HG03565 (cell line): ENCODE measurements at regions not wholly inside any gene's neighbourhood (a gene's known extent, or its start where the extent isn't known, plus 50 kb on each side); places are given as distances from the start of the nearest gene placed in this dataset.

Experiments used
- ATAC-seq: cut with Tn5 transposase; IDR thresholded peaks from one replicate; pipeline ENCODE4 v1.9.1; 2021; ENCODE audit warnings: mild to moderate bottlenecking, moderate library complexity; ENCODE audit not compliant: unreplicated experiment

DNA sequence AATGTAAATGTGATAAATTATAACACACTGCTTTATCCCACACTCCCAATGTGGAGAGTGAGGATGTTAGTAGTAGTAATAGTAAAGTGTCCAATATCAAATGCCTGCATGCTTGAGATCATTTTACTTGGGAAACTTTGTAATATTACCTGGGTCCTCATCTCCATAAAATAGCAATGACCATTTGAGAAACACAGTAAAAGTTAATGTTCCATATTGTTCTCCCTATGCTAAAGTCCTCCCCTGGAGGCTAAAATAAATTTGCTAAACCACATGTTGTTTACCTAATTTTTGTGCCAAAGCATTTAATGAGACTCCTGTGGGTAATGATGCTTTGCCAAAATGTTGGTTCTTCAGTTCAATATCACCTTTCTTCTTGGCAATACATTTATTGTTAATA lies 291.2 kb downstream of the CDH10 start:
- ATAC-seq = no peak

DNA sequence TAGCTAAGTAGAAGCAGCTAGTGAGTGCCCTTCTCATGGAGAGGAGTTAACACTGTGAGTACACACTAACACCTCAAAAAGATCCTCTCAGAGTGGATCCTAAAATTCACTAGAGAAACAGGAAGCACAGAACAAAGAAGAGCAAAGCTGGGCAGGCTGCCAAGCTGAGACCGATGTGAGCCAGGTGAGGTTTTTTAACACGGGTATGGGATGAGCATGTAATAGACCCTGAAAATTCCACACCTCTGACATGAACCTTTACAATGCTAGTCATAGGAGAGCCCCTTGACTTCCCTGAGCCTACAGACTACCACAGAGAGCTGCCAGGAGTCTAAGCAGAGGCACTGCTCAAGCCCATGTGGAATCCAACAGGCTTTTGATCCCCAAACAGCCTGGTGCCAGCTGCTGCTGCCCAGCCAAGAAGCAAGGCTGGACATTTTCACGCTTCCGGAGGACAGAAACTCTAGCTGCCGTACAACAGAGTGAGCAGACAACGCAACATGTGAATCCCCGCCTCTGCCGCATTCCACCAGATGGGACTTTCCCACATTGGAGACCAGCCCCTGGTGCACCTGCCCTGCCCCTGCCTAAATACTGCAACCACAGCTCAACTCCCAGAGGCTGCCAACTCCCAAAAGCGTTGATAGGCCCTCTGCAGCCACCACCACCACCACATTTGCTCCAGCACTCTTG lies 280.8 kb downstream of the CDH10 start:
- no peak for ATAC-seq

DNA sequence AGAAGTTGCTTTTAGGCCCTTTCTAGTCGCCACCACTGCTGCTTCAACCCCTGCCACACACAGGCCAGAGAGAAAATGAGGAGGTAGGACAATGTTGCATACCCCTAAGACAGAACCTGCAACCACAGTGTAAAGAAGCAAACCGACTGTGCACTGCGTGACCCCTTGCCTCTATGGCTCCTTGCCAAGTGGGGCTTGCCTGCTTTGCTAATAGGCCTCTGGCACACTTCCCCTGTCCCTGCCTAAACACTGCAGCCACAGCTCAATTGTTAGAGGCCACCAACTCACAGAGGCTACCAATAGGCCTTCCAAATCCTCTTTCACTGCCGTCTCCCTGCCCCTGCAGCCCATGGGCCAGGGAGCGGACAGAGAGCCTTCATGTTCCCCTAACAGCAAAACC lies 280.1 kb downstream of the CDH10 start:
- no peak for ATAC-seq

DNA sequence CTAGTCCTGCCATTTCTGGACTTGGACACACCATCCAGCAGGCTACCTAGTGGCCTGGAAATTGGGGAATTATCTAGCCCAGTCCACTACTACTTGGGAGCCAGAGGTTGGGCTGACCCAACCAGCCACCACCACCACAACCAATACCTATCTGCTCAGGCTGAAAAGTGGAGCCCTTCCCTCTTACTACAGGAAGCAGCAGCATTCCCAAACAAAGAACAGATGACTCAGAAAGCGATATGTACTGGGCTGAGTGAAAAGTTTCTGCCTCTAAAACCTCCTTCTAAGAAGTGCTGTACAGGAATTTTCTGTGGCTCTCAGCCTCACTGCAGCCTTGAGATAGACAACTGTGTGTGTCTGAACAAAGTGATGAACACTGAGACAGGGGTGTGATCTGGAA lies 279.4 kb downstream of the CDH10 start:
- no peak for ATAC-seq

DNA sequence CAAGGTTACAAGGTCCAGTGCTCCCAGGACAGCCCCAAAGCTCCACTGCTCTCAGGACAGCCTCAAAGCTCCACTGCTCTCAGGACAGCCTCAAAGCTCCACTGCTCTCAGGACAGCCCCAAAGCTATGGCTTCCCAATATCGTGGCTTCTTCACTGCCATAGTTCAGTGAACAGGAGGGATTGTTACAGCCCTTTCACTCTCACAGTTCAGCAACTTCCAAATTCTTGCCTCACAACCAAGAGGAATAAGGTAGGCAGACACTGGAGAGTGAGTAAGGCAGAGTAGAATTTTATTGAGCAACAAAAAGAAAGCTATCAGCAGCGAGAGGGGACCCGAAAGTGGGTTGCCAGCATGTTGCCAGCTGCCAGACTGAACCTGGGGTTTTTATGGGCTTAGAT lies 277.6 kb downstream of the CDH10 start:
- no peak for ATAC-seq

DNA sequence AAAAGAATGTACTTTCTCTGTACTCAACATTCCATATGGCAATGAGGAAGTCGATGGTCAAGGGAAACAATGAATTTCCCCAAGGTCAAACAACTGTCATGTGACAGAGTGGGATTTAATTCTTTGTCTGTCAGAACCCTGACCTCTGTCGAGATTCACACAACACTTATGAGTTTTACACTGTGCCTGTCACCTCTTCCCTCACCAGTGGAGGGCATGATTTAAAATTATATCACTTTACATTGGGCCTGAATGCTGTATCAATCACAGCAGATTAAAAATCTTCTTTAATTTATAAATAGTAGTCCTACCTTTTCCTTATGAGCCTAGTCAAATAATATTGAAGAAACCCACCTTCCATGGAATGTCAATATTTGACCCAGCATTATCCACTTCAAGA lies 276.7 kb downstream of the CDH10 start:
- no peak for ATAC-seq

DNA sequence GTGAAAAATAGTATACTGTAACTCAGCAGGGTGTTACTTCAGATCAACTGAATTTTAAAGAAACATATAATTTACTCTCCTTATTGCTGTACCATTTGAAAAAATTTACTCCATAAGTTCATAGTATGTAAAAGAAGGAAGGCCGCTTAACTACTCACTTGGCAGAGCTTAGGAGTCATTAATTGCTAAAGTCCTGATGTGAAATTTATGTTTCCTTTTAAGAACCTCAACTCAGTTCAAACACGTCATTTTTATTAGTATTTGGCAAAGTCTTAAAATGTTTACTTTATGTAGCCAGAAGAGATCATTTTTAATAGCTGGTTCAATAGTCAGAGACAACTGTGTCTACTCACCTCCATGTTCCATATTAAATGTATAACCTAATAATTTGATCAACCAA lies 268.6 kb downstream of the CDH10 start:
- ATAC-seq = no peak

DNA sequence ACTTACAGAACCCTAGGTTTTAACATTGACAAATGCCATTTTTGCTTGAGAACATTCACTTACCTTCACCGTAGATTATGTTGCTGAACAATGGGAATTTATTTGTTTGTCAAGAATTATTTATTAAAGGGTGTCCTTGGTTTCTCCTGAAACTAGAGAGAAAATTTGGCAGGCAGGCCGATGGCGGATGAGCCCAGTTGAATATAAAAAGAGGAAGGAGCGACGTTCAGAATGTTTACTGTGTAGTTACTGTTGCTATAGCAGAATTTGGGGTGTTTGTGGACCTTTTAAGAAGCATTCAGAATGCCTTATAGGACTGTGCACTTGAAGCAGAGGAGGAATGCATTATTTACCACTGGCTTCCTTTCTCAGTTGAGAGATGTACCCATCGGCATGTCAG lies 268.2 kb downstream of the CDH10 start:
- ATAC-seq = no peak

DNA sequence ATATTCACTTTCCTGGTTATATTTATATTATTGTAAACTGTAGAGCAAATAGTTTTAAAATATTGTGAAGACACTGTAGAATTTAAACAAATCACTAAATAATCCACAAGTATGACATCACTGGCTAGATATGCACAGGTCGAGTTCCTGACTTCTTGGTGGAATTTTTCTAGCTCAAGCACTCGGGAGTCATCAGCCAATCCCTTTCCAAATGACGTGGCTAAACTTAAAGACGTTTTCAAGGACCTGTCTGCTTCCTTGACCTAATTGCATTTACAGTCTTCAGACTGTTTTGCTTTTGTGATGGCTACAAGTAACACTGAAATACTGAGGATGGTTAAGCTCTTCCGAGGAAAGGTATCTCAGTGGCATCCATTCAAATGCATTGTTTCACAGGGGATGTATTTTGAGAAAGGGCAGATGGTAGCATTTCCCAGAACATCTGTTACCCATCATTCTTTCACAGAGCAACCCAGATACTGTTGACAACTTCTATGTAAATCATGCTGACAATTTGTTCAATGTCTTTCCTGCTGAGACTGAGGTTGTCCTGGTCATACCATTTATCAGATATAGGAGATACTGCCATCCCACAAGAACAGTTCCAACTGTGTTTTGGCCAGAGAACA lies 262.8 kb downstream of the CDH10 start:
- no peak for ATAC-seq

DNA sequence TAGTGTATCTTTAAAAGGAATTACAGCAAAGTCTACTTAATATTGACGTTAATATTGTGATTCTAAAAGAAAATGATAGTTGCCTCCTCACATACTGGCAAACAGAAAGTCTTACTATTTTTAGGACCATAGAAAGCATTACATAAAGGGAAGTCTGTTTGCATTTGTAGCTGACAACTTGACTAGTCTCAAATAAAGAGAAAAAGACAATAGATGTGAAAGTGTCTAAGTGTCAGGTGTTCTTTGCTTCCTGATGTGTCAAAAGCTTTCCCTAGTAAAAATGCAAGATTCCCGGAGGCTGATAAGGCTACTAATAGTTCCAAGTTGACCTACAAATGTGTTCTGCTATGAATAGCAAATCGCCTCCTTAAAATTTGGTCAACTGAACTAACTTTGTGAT lies 259.7 kb downstream of the CDH10 start:
- ATAC-seq = no peak

DNA sequence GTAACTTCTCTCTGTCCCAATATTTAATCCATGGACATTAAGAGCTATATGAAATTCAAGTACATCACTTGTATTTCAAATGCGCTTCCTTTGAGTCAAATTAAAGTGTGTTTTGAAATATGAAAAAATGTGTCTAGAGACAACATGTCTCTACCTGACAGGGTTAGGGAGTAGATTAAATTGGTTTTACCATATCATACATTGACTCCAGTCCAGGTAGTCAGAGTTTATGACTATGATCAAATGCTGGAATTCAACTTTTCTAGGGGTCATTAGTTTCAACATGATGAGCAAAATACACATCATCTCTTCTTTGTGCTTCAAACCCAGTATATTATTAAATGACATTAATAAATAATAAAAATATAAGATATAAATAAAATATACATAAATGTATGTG lies 259.2 kb downstream of the CDH10 start:
- no peak for ATAC-seq

DNA sequence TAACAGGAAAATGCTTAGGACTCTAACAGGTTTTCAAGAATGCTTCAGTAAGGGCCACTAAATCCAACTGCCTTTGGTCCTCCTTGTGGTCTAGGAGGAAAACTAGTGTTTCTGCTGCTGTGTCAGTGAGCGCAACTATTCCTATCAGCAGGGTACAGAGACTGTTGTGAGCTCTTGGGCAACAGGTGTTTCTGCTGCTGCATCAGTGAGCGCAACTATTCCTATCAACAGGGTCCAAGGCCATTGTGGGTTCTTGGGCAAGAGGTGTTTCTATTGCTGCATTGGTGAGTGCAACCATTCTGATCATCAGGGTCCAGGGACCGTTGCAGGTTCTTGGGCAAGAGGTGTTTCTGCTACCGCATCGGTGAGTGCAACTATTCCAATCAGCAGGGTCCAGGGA lies 256.3 kb downstream of the CDH10 start:
- ATAC-seq = no peak

DNA sequence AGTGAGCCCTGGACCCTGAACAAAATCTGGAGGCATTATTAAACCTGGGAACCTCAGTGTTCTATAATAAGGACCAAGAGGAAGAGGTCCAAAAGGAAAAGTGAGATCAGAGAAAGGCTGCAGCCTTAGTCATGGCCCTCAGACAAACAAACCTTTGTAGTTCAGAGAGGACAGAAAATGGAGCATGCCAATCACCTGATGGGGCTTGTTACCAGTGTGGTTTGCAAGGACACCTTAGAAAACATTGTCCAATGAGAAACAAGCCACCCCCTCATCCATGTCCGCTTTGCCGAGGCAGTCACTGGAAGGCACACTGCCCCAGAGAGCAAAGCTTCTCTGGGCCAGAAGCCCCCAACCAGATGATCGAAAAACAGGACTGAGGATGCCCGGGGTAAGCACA lies 254.8 kb downstream of the CDH10 start:
- ATAC-seq = no peak

DNA sequence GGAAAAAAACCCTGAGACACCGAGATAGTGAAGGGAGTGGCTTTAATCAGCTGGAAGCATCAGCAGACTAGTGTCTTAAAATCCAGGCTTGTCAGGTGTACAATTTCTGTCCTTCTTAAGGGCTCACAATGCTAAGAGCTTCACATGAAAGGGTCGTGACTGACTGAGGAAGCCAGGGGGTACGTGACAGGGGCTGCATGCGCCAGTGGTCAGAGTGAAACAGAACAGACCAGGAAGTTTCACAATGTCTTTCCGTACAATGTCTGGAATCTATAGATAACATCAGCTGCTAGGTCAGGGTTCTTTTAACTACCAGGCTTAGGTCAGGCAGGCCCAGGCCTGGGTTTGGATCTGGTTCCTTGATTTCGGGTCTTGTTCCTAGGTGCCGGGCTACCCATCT lies 253.0 kb downstream of the CDH10 start:
- ATAC-seq = no peak

DNA sequence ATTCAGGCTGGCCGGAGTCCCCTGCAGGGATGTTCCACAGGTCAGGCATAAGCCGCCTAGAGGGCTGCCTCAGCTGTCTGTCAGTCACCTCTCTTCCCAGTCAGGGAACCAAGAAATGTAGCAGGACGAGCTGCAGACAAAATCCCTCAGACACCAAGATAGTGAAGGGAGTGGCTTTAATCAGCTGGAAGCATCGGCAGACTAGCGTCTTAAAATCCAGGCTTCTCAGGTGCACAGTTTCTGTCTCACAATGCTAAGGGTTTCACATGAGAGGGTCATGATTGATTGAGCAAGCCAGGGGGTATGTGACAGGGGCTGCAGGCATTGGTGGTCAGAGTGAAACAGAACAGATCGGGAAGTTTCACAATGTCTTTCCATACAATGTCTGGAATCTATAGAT lies 247.2 kb downstream of the CDH10 start:
- ATAC-seq = no peak

DNA sequence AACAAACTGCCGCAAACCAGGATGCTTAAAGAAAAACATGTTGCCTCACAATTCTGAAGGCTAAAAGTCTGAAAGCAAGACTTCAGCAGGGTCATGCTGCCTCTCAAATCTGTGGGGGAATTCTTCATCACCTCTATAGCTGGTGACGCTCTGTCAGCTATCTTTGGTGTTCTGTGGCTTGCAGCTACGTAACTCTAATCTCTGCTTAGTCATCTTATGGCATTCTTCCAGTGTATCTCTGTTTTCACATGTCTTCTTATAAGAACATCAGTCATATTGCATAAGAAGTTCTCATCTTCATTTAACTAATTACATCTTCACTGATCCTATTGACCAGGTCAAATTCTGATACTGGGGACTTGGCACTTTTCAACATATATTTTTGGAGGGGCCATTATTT lies 243.0 kb downstream of the CDH10 start:
- ATAC-seq = no peak

DNA sequence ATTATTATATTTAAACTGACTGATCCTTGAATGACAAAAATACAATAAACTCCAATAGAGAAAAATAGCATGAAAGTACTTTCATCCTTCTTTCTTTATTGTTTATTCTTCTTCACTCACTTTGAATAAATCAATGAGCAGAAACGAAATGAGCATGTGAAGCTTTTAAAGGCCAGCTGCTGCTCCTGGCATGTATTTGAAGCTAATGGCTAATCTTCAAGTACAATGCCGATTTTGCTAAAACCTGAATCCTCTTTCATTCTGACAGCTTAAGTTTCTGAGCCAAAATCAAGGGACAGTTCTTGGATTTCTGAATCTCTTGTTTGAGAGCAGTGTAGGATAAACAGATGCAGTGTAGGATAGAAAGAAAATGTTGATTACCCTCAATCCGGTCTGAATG lies 237.3 kb downstream of the CDH10 start:
- ATAC-seq = no peak

DNA sequence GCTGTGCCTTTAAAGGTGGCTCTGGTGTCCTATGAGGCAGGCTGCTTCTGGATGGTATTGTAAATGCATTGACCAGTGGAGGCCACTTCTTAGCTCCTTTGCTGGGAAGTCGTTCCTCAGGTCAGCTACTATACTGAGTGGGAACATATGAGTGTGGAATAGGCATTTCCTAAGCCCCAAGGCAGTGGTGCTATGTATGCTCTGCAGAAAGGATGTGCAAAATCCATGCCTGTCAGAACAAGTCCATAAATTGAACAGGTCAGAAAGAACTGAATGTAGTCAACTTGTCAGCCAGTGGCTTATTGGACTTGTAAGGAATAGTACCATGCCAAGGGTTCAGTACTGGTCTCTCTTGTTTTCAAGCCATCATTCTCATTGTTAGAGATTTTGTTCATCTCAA lies 216.4 kb downstream of the CDH10 start:
- no peak for ATAC-seq

DNA sequence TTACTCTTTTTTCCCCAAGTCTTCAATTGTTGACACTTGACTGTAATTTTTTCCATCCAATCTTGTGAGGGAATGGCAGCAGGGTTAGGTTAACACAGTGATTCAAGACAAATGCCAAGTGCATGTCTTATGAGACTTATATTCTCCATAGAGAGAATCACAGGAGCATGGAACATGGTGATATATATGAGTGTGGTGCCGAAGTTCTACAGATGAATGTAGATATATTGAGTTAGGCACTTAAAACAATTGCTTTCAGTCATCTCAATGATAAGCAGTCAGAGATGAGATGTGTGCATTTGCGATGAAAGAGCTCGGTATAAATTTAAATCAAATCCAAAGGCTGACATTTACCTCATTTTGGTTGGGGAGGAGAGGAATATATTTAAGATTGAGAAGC lies 211.2 kb downstream of the CDH10 start:
- ATAC-seq = no peak
